Thoracic aorta (tissue), 2 donors: ENCODE measurements at regions not wholly inside any gene's neighbourhood (a gene's known extent, or its start where the extent isn't known, plus 50 kb on each side); places are given as distances from the start of the nearest gene placed in this dataset.
"Not testable (repeated sequence)": the region's sequence is repeated elsewhere in the genome, so short reads cannot be mapped to it uniquely, and the experiment has no call there.

Experiments
- ATAC-seq: fragments of 150-250 bp; one replicate; pipeline ENCODE4 v1.8.0; 2017; ENCODE audit warnings: low read depth; ENCODE audit not compliant: insufficient number of reproducible peaks, low FRiP score
- DNase-seq: peaks from one replicate; pipeline ENCODE4 v3.0.0-alpha.2; 2020; ENCODE audit warnings: low spot score
- H3K27ac ChIP-seq, 2 donors: fragments of 200-600 bp; sonication (generic); 1 replicate in 1 of 2; 2 replicates in 1 of 2; pipeline ENCODE4 v1.5.1; 2016; ENCODE audit warnings: mild to moderate bottlenecking in 2 of 2, moderate library complexity in 2 of 2
- H3K27me3 ChIP-seq: fragments of 200-600 bp; sonication (generic); replicated peaks from 2 replicates; pipeline ENCODE4 v1.6.0; 2016; ENCODE audit warnings: mild to moderate bottlenecking; ENCODE audit not compliant: insufficient read depth
- H3K36me3 ChIP-seq: fragments of 200-600 bp; sonication (generic); one replicate; pipeline ENCODE4 v1.5.1; 2016
- H3K4me1 ChIP-seq, 2 donors: fragments of 200-600 bp; sonication (generic); 1 replicate in 1 of 2; 2 replicates in 1 of 2; pipeline versions ENCODE4 v1.5.1 to v1.6.0; 2016; ENCODE audit warnings: low read depth in 2 of 2, mild to moderate bottlenecking in 1 of 2; ENCODE audit not compliant: control insufficient read depth in 1 of 2
- H3K4me3 ChIP-seq: fragments of 200-600 bp; sonication (generic); 2 replicates; pipeline ENCODE4 v1.5.1; 2016; ENCODE audit warnings: mild to moderate bottlenecking
- H3K9me3 ChIP-seq: fragments of 200-600 bp; sonication (generic); 2 replicates; pipeline ENCODE4 v1.5.1; 2016
- TF ChIP-seq, protein P1 (sequence below): fragments of 200-600 bp; sonication (generic); IDR thresholded peaks from one replicate; pipeline ENCODE4 v1.5.1; 2019; ENCODE audit warnings: antibody characterized with exemption

DNA sequence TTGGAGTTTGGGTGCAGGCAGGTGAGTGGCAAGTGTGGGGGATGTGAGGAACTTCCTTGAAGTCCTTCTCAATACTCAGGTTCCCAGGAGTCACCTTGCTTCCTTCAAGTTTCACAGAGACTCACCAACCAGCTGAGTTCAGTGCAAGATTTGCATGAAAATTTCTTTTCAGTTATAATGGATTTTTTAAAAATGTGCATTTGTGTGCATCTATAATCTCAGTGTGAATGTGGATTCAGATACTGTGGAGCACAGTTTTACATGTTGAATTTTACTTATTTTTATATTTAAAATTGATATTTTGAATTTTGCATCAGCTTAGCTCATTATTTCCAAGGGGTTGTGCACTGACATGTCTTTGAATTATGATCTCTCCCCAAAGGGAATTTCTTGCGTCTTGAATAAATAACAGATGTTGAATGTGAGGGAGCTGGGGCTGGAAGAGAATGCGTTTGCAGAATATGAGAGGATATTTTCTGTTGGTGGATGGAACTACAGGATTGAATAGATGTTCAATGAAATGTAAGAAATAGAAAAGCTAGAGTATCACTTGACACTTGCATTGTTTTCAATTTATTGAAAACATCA is 184.3 kb downstream of the RPRM start:
- DNase-seq (no peak), ATAC-seq (no peak)
- Histone ChIP-seq H3K9me3 (no peaks in the 10 kb centered on the region), H3K4me3 (no peak overlapping the region), H3K36me3 (no peaks in the 10 kb centered on the region), H3K27me3 (no peaks in the 10 kb centered on the region), H3K27ac (no peak overlapping the region), H3K4me1 (no peaks in the 10 kb centered on the region)
- TF ChIP-seq, protein P1, sequence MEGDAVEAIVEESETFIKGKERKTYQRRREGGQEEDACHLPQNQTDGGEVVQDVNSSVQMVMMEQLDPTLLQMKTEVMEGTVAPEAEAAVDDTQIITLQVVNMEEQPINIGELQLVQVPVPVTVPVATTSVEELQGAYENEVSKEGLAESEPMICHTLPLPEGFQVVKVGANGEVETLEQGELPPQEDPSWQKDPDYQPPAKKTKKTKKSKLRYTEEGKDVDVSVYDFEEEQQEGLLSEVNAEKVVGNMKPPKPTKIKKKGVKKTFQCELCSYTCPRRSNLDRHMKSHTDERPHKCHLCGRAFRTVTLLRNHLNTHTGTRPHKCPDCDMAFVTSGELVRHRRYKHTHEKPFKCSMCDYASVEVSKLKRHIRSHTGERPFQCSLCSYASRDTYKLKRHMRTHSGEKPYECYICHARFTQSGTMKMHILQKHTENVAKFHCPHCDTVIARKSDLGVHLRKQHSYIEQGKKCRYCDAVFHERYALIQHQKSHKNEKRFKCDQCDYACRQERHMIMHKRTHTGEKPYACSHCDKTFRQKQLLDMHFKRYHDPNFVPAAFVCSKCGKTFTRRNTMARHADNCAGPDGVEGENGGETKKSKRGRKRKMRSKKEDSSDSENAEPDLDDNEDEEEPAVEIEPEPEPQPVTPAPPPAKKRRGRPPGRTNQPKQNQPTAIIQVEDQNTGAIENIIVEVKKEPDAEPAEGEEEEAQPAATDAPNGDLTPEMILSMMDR: no peak

DNA sequence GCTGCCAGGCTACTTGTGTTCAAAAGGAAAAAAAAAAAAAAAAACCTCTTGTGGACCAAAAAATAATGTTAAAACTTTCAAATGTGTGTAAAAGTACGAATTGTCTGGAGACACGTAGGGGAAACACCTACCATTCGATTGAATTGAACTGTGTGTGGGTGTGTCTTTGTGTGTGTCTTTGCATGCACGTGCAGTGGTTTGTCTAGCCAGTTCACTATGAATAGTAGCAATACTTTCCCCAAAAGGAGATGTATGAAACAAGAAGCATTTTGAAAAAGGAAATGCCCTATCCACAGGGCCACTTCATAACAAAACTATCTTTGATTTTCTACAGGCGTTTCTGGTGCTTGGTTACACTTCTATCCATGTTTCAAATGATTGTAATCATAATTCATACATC is 186.8 kb downstream of the RPRM start:
- Histone ChIP-seq H3K4me1 (no peaks in the 10 kb centered on the region), H3K4me3 (no peak overlapping the region), H3K36me3 (no peaks in the 10 kb centered on the region), H3K9me3 (no peaks in the 10 kb centered on the region), H3K27ac (no peak overlapping the region), H3K27me3 (no peaks in the 10 kb centered on the region)
- DNase-seq (no peak), ATAC-seq (no peak)
- TF ChIP-seq, protein P1: no peak

DNA sequence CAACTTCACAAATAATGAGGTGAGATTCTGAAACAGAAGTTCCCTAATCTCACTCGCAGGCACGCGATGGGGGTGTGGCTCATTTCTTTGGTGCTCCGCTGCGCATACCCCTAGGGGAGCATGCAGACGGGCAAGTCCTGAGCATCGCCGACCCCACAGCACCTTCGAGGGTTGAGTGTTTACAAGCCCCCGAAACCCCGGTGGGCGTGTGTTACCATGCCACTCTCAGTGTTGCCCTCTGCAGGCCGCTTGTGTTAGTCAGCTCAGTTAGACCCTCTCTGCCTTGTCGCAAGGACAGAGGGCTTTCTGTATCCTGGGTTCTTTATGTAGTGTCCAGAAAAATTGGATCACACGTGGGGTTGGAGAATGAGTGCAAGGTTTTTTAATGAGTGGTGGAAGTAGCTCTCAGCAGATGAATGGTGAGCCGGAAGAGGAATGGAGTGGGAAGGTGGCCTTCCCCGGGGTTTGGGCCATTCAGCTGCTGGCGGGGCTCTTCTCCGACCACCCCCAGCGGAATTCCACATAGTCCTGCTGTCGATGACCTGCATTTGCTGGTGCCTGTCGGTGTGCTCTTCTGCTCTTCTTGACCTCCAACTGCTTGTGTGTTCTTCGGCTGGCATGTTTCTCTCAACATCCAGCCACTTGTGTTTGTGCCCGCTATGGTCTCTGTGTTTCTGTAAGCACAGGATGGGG is 191.3 kb downstream of the RPRM start:
- Histone ChIP-seq H3K4me1 (no peaks in the 10 kb centered on the region), H3K27ac (no peak overlapping the region), H3K9me3 (no peaks in the 10 kb centered on the region), H3K36me3 (no peaks in the 10 kb centered on the region), H3K4me3 (no peak overlapping the region), H3K27me3 (no peaks in the 10 kb centered on the region)
- no peak for ATAC-seq
- no peak for DNase-seq
- TF ChIP-seq, protein P1: no peak

DNA sequence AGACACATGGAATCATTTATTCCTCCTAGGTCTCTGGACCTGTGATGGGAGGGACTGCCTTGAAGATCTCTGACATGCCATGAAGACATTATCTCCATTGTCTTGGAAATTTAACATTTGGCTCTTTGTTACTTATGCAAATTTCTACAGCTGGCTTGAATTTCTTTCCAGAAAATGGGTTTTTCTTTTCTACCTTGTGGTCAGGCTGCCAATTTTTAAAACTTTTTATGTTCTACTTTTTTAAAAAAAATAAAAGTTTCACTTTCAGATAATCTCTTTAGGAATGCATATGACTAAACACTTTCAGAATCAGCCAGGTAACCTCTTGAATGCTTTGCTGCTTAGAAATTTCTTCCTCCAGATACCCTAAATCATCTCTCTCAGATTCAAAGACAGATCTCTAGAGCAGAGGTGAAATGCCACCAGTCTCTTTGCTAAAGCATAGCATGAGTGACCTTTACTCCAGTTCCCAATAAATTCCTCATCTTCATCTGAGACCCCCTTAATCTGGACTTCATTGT is 209.6 kb downstream of the RPRM start:
- no peak for ATAC-seq
- Histone ChIP-seq H3K4me3 (no peak overlapping the region), H3K9me3 (no peaks in the 10 kb centered on the region)

DNA sequence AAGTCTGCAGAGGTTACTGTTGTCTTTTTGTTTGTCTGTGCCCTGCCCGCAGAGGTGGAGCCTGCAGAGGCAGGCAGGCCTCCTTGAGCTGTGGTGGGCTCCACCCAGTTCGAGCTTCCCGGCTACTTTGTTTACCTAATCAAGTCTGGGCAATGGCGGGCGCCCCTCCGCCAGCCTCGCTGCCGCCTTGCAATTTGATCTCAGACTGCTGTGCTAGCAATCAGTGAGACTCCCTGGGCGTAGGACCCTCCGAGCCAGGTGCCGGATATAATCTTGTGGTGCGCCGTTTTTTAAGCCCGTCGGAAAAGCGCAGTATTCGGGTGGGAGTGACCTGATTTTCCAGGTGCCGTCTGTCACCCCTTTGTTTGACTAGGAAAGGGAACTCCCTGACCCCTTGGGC is 221.7 kb downstream of the RPRM start:
- not testable (repeated sequence) for H3K27me3 ChIP-seq, H3K9me3 ChIP-seq, H3K4me3 ChIP-seq, DNase-seq, H3K4me1 ChIP-seq, H3K36me3 ChIP-seq, ATAC-seq, H3K27ac ChIP-seq

More for the DNA sequence above, 209.6 kb downstream of the RPRM start:
- no peaks in the 10 kb centered on the region for H3K27me3 ChIP-seq
- H3K27ac ChIP-seq: no peak overlapping the region
- H3K4me1 ChIP-seq: no peaks in the 10 kb centered on the region
- TF ChIP-seq, protein P1: no peak
- no peaks in the 10 kb centered on the region for H3K36me3 ChIP-seq
- no peak for DNase-seq

DNA sequence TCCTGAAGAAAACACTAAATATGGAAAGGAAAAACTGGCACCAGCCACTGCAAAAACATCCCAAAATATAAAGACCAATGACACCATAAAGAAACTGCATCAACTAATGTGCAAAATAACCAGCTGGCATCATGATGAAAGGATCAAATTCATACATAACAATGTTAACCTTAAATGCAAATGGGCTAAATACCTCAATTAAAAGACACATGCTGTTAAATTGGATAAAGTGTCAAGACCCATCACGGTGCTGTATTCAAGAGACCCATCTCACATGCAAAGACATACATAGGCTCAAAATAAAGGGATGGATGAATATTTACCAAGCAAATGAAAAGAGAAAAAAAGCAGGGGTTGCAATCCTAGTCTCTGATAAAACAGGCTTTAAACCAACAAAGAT is 231.9 kb downstream of the RPRM start:
- not testable (repeated sequence) for H3K9me3 ChIP-seq, H3K4me3 ChIP-seq, H3K27ac ChIP-seq, H3K4me1 ChIP-seq, DNase-seq, H3K27me3 ChIP-seq, ATAC-seq, H3K36me3 ChIP-seq
